ENCODE measurements at regions not wholly inside any gene's neighbourhood (a gene's known extent, or its start where the extent isn't known, plus 50 kb on each side); places are given as distances from the start of the nearest gene placed in this dataset.

DNA sequence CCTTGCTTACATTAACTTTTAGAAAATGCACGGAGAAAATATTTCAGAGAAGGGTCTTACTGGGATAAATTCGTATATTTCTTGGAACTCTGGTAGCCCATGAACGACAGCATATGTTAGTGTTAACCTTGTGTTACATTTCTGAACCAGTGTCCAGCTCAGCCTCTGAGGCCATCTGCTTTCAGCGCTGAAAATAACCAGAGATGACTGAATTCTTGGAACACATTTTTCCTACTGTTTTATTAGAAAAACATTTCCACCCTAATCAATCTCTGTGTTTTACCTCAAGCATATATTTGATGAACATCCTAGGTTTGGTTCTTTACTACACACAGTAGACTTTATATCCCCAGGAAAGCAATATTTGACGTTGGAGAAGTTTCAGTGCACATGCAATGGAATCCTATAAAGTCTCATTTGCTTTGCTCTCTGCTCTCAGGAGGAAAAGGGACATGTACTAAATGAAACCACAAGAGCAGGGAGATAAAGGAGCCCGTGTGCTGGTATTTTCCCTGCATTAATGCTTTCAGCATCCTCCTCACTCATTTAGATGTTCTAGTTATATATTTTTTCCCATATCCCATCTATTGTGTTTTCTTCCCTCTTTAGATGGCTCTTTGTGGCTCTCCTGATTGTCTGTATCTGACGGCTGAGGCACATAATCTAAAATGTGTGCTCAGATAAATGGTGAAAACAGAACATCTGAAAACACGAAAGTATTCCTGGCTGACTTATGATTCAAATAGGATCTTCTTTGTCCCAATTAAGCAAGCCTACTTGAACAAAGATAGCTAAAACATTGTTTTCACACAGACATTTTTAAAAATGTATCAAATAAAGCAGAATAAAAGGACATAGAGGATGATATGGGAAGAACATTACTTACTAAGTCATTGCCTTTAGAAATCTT lies 151.7 kb upstream of the KCNMB2 start (continued):
- TF ChIP-seq MAX (IDR thresholded peaks at IDR 0.05) (no peak), GABPA (IDR thresholded peaks at IDR 0.05; ENCODE audit: borderline replicate concordance, insufficient read depth, low read length) (no peak), TAF7 (optimal IDR thresholded peaks at IDR 0.05; ENCODE audit: borderline replicate concordance, low read depth, low read length) (no peak), MAFK (IDR thresholded peaks at IDR 0.05; ENCODE audit: low read depth, low read length) (no peak), HDAC6 (IDR thresholded peaks at IDR 0.05; ENCODE audit: low read depth, low read length) (no peak), CTCF (IDR thresholded peaks at IDR 0.05; ENCODE audit: control extremely low read depth in 1 of 3, insufficient read depth in 1 of 3, low read depth in 1 of 3, low read length in 3 of 3) (no peak), CTBP2 (IDR thresholded peaks at IDR 0.05; ENCODE audit: borderline replicate concordance, insufficient read depth, insufficient read length, low read length) (no peak), CEBPB (IDR thresholded peaks at IDR 0.05; ENCODE audit: low read depth, low read length) (no peak), SRF (IDR thresholded peaks at IDR 0.05; ENCODE audit: low read depth, low read length) (no peak)
